HUES6 (cell line): ENCODE measurements at regions not wholly inside any gene's neighbourhood (a gene's known extent, or its start where the extent isn't known, plus 50 kb on each side); places are given as distances from the start of the nearest gene placed in this dataset.

ENCODE experiments used
- H3K27ac ChIP-seq: 2 replicates; pipeline ENCODE4 v1.7.0; 2013; ENCODE audit warnings: low read depth, mild to moderate bottlenecking, low read length, inconsistent platforms
- H3K27me3 ChIP-seq: 2 replicates; pipeline ENCODE4 v1.6.1; 2013; ENCODE audit warnings: low read length; ENCODE audit not compliant: control insufficient read depth, insufficient read depth
- H3K36me3 ChIP-seq: 2 replicates; pipeline ENCODE4 v1.6.1; 2013; ENCODE audit warnings: low read length; ENCODE audit not compliant: control insufficient read depth, insufficient read depth
- H3K4me1 ChIP-seq: 2 replicates; pipeline ENCODE4 v1.6.1; 2013; ENCODE audit warnings: low read length; ENCODE audit not compliant: control insufficient read depth, insufficient read depth
- H3K4me3 ChIP-seq: 2 replicates; pipeline ENCODE4 v1.5.1; 2013; ENCODE audit warnings: low read depth, low read length
- H3K9ac ChIP-seq: one replicate; pipeline ENCODE4 v1.6.1; 2013; ENCODE audit warnings: mild to moderate bottlenecking, low read length
- H3K9me3 ChIP-seq: 2 replicates; pipeline ENCODE4 v1.6.1; 2013; ENCODE audit warnings: low read depth, low read length; ENCODE audit not compliant: control insufficient read depth, insufficient read depth

DNA sequence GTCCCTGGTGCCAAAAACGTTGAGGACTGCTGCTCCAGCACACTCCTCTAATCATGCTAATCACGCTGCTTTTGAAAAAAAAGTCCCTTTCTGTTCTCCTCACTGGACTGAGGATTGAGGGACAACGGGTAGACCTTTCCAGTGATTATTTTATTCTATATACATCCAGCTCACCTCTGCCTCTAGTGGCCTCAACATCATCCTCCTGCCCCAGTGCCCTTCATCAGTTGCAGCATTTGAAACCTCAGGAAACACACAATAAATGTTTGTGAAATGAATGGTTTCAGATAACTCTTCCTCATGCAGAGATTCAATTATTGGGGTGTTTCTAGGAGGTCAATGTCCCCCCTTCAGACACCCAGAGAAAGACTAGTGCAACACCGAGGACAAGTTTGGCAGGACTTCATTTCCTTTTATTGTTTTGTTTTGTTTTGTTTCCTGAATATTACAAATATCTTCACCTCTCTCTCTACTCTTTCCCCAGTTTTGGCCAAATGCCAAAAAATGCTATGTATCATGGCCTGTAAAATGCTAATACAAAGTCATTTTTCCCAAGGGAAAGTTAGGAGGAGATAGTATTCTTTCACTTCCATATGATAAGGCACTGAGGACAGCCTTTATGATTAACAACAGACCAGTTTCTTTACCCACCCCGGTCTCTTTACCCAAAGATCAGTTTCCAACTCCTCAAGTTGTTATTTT, 460.1 kb upstream of the SLIT2 start:
- Histone ChIP-seq H3K9me3 (peaks cover 8% of the 10 kb centered on the region), H3K36me3 (no peaks in the 10 kb centered on the region), H3K27me3 (no peaks in the 10 kb centered on the region), H3K4me1 (no peaks in the 10 kb centered on the region), H3K27ac (no peak overlapping the region), H3K9ac (no peak overlapping the region), H3K4me3 (no peak overlapping the region)

GRCh38 chr4:19786616-19787015, 465.1 kb upstream of the SLIT2 start:
- Histone ChIP-seq H3K36me3 (no peaks in the 10 kb centered on the region), H3K4me3 (no peak overlapping the region), H3K27me3 (no peaks in the 10 kb centered on the region), H3K27ac (no peak overlapping the region), H3K9ac (no peak overlapping the region), H3K9me3 (peaks cover 38% of the 10 kb centered on the region), H3K4me1 (no peaks in the 10 kb centered on the region)

- no peaks in the 10 kb centered on the region for H3K4me1 ChIP-seq
- no peak overlapping the region for H3K4me3 ChIP-seq
- no peak overlapping the region for H3K9ac ChIP-seq
- no peaks in the 10 kb centered on the region for H3K36me3 ChIP-seq
- H3K27me3 ChIP-seq: no peaks in the 10 kb centered on the region
- H3K27ac ChIP-seq: no peak overlapping the region
- peaks cover 31% of the 10 kb centered on the region for H3K9me3 ChIP-seq
Measured at GRCh38 chr4:19783667-19784223, 468.0 kb upstream of the SLIT2 start.

DNA sequence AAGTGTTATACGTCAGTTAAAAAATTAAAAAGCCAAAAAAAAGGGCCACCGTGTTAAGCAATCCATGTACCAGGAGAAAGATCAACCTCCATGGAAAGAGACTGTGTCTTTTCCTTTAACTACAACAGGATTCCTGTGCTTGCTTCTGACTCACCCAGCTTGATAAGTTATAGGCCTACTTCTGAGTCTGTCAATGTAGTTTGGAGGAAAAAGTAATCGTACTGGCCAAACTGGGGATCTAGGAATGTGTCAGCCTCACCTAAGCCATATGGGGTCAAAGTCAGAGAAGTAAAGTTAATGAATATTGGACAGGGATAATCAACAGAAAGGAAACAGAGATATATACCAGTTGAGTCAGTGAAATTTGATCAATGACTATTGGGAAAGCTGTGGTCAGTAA, 470.8 kb upstream of the SLIT2 start:
- H3K9me3 ChIP-seq: peaks cover 28% of the 10 kb centered on the region
- no peaks in the 10 kb centered on the region for H3K36me3 ChIP-seq
- H3K4me3 ChIP-seq: no peak overlapping the region
- H3K4me1 ChIP-seq: peaks cover 5% of the 10 kb centered on the region; the same call in 1 of the 2 replicates
- H3K27ac ChIP-seq: no peak overlapping the region
- H3K27me3 ChIP-seq: no peaks in the 10 kb centered on the region
- H3K9ac ChIP-seq: no peak overlapping the region

DNA sequence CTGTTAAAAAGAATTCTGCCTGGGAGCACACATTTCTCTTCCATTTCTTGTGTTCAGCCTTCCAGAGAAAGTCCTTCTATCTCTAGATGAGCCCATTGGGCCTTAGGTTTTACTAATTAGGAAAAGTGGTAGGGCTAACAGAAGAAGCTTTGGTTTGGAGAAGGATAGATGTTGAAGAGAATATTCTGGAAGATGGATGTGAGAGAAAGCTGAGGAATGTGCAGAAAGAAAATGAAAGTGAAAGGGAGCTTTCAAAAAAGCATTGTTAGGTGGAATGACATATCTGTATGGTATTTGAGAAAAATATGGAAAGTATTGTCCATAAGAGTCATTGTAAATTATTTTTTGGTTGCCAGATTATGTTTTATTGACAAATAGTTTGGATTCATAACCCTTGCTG, 474.8 kb upstream of the SLIT2 start:
- H3K9me3 ChIP-seq: no peaks in the 10 kb centered on the region
- H3K27ac ChIP-seq: no peak overlapping the region
- H3K9ac ChIP-seq: no peak overlapping the region
- H3K4me1 ChIP-seq: peaks cover 5% of the 10 kb centered on the region; the same call in 1 of the 2 replicates
- no peak overlapping the region for H3K4me3 ChIP-seq
- no peaks in the 10 kb centered on the region for H3K36me3 ChIP-seq
- no peaks in the 10 kb centered on the region for H3K27me3 ChIP-seq

DNA sequence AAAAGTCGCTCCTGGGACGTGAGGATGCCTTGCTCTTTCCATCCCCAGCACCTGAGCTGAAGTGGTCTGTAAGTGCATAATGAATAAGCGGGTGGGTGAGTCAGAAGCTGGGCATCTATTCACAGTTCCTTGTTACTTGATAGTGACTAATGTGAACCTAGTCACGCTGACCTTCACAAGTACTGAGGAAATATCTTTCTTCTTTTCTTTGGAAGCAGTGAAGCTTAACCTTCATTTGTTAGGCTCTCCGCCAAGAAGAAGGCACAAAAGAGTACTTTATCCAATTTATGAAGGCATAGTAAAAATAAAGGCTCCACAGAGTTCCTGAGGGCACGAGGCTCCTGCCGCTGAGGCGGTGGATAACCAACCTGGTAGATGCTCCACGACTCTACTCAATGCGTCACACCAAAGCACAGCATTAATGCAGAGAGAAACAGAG, 475.7 kb upstream of the SLIT2 start:
- no peak overlapping the region for H3K9ac ChIP-seq
- H3K4me1 ChIP-seq: peaks cover 5% of the 10 kb centered on the region; the same call in 1 of the 2 replicates
- H3K27ac ChIP-seq: 0 out of 2 replicates have a peak overlapping the region, but pooled peaks have one; percentile 14
- no peaks in the 10 kb centered on the region for H3K36me3 ChIP-seq
- no peaks in the 10 kb centered on the region for H3K9me3 ChIP-seq
- H3K4me3 ChIP-seq: no peak overlapping the region
- H3K27me3 ChIP-seq: no peaks in the 10 kb centered on the region

DNA sequence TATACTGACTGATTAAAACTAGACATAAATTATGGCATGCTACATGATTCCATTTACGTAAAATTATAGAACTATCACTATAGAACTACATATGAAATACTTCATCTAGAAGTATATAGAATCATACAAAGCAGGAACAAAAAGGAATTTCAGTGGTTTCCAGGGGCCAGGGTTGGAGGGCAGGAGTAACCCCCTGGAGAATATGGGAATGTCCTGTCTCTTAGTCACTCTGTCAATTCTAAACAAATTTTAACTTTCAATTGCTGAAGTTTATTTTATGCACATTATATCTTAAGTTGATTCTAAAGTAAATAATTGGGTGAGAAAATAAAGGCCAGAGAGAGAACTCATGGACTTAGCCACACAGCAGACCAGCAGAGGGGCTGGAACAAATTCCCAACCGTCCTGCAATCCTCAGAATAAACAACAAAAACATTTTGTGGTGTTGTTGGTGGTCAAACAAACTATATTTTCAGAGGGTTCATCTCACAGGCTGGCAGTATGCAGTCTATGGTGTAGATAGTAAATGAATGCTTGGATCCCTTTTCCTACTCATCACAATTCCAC, 476.9 kb upstream of the SLIT2 start:
- Histone ChIP-seq H3K27ac (no peak overlapping the region), H3K9me3 (peaks cover 3% of the 10 kb centered on the region; the same call in 1 of the 2 replicates), H3K9ac (no peak overlapping the region), H3K4me1 (peaks cover 5% of the 10 kb centered on the region; the same call in 1 of the 2 replicates), H3K27me3 (no peaks in the 10 kb centered on the region), H3K36me3 (no peaks in the 10 kb centered on the region), H3K4me3 (no peak overlapping the region)

GRCh38 chr4:19772581-19772980, 479.1 kb upstream of the SLIT2 start:
- H3K4me3 ChIP-seq: no peak overlapping the region
- no peaks in the 10 kb centered on the region for H3K27me3 ChIP-seq
- peaks cover 3% of the 10 kb centered on the region; the same call in 1 of the 2 replicates for H3K9me3 ChIP-seq
- H3K9ac ChIP-seq: no peak overlapping the region
- peaks cover 5% of the 10 kb centered on the region; the same call in 1 of the 2 replicates for H3K4me1 ChIP-seq
- no peaks in the 10 kb centered on the region for H3K36me3 ChIP-seq
- H3K27ac ChIP-seq: no peak overlapping the region

GRCh38 chr4:19756661-19757060, 495.0 kb upstream of the SLIT2 start:
- H3K27me3 ChIP-seq: no peaks in the 10 kb centered on the region
- H3K27ac ChIP-seq: no peak overlapping the region
- H3K9me3 ChIP-seq: no peaks in the 10 kb centered on the region
- no peak overlapping the region for H3K4me3 ChIP-seq
- H3K4me1 ChIP-seq: no peaks in the 10 kb centered on the region
- no peak overlapping the region for H3K9ac ChIP-seq
- H3K36me3 ChIP-seq: no peaks in the 10 kb centered on the region

- H3K27ac ChIP-seq: no peak overlapping the region
- no peak overlapping the region for H3K9ac ChIP-seq
- H3K4me1 ChIP-seq: no peaks in the 10 kb centered on the region
- H3K4me3 ChIP-seq: no peak overlapping the region
- no peaks in the 10 kb centered on the region for H3K9me3 ChIP-seq
- H3K27me3 ChIP-seq: no peaks in the 10 kb centered on the region
- no peaks in the 10 kb centered on the region for H3K36me3 ChIP-seq
Measured at GRCh38 chr4:19752599-19752998, 499.1 kb upstream of the SLIT2 start.
